ENCODE measurements at regions not wholly inside any gene's neighbourhood (a gene's known extent, or its start where the extent isn't known, plus 50 kb on each side); places are given as distances from the start of the nearest gene placed in this dataset.

GRCh38 chr3:59341459-59341858, 291.6 kb upstream of the CFAP20DC start:
- Histone ChIP-seq H3K4me3 (no peak overlapping the region), H3K36me3 (no peaks in the 10 kb centered on the region), H3K4me1 (no peaks in the 10 kb centered on the region), H3K27me3 (no peaks in the 10 kb centered on the region), H3K9me3 (no peaks in the 10 kb centered on the region), H3K27ac (no peak overlapping the region)
- no peak for DNase-seq (ENCODE audit: extremely low spot score in 2 of 2)
- intact Hi-C loops (cut with DNase I), result no loop called here
- TF ChIP-seq POLR2A (IDR thresholded peaks at IDR 0.05) (no peak), CTCF (IDR thresholded peaks at IDR 0.05) (no peak), POLR2AphosphoS5 (IDR thresholded peaks at IDR 0.05; ENCODE audit: insufficient read depth in 1 of 2, low read depth in 1 of 2) (no peak)

- no peak for DNase-seq (ENCODE audit: extremely low spot score in 2 of 2)
- no peaks in the 10 kb centered on the region for H3K9me3 ChIP-seq
- intact Hi-C loops (cut with DNase I), result no loop called here
- no peaks in the 10 kb centered on the region for H3K27me3 ChIP-seq
- no peak overlapping the region for H3K27ac ChIP-seq
- H3K36me3 ChIP-seq, result no peaks in the 10 kb centered on the region
- H3K4me1 ChIP-seq, result no peaks in the 10 kb centered on the region
- TF ChIP-seq POLR2A (IDR thresholded peaks at IDR 0.05), result no peak
- H3K4me3 ChIP-seq, result no peak overlapping the region
Measured at GRCh38 chr3:59339818-59340217, 290.0 kb upstream of the CFAP20DC start.

- H3K9me3 ChIP-seq, result no peaks in the 10 kb centered on the region
- no peaks in the 10 kb centered on the region for H3K36me3 ChIP-seq
- H3K4me3 ChIP-seq, result no peak overlapping the region
- no peak overlapping the region for H3K27ac ChIP-seq
- TF ChIP-seq POLR2AphosphoS5 (IDR thresholded peaks at IDR 0.05; ENCODE audit: insufficient read depth in 1 of 2, low read depth in 1 of 2) (no peak), POLR2A (IDR thresholded peaks at IDR 0.05) (no peak), CTCF (IDR thresholded peaks at IDR 0.05) (no peak)
- intact Hi-C loops (cut with DNase I), result no loop called here
- DNase-seq (ENCODE audit: extremely low spot score in 2 of 2), result no peak
- H3K27me3 ChIP-seq, result no peaks in the 10 kb centered on the region
- no peaks in the 10 kb centered on the region for H3K4me1 ChIP-seq
Measured at GRCh38 chr3:59338934-59339333, 289.1 kb upstream of the CFAP20DC start.

GRCh38 chr3:59335338-59335737, 285.5 kb upstream of the CFAP20DC start:
- TF ChIP-seq POLR2AphosphoS5 (IDR thresholded peaks at IDR 0.05; ENCODE audit: insufficient read depth in 1 of 2, low read depth in 1 of 2) (no peak), POLR2A (IDR thresholded peaks at IDR 0.05) (no peak), CTCF (IDR thresholded peaks at IDR 0.05) (no peak)
- Histone ChIP-seq H3K4me1 (no peaks in the 10 kb centered on the region), H3K36me3 (no peaks in the 10 kb centered on the region), H3K27ac (no peak overlapping the region), H3K27me3 (no peaks in the 10 kb centered on the region), H3K9me3 (no peaks in the 10 kb centered on the region), H3K4me3 (no peak overlapping the region)
- DNase-seq (ENCODE audit: extremely low spot score in 2 of 2), result no peak
- intact Hi-C loops (cut with DNase I), result no loop called here

GRCh38 chr3:59334585-59334984, 284.8 kb upstream of the CFAP20DC start:
- Histone ChIP-seq H3K4me1 (no peaks in the 10 kb centered on the region), H3K9me3 (no peaks in the 10 kb centered on the region), H3K4me3 (no peak overlapping the region), H3K27ac (no peak overlapping the region), H3K27me3 (no peaks in the 10 kb centered on the region), H3K36me3 (no peaks in the 10 kb centered on the region)
- intact Hi-C loops (cut with DNase I), result no loop called here
- DNase-seq (ENCODE audit: extremely low spot score in 2 of 2), result no peak
- TF ChIP-seq POLR2A (IDR thresholded peaks at IDR 0.05) (no peak), POLR2AphosphoS5 (IDR thresholded peaks at IDR 0.05; ENCODE audit: insufficient read depth in 1 of 2, low read depth in 1 of 2) (no peak), CTCF (IDR thresholded peaks at IDR 0.05) (no peak)

DNA sequence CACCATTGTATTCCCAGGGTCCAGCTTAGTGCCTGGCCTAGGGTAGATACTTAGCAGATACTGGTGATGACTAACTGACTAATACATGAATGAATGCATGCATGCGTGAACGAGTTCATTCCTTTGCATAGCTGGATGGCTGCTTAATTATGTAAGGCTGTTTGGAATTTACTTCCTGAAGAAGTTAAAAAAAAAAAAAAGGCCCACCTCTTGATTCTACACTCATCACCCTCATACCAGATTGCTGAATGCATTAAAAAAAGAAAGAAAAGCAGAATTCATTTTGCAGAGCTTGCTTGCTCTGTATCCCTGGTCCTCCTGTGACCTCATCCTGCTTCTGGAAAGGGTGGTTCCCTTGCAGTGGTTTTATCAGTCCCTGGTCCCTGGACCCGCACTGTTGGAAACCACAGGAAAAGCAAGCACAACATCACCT, 277.6 kb upstream of the CFAP20DC start:
- intact Hi-C loops (cut with DNase I), result no loop called here
- Histone ChIP-seq H3K9me3 (no peaks in the 10 kb centered on the region), H3K36me3 (no peaks in the 10 kb centered on the region), H3K4me1 (no peaks in the 10 kb centered on the region), H3K4me3 (no peak overlapping the region), H3K27ac (no peak overlapping the region), H3K27me3 (no peaks in the 10 kb centered on the region)
- no peak for DNase-seq (ENCODE audit: extremely low spot score in 2 of 2)
- TF ChIP-seq POLR2AphosphoS5 (IDR thresholded peaks at IDR 0.05; ENCODE audit: insufficient read depth in 1 of 2, low read depth in 1 of 2) (no peak), CTCF (IDR thresholded peaks at IDR 0.05) (no peak), POLR2A (IDR thresholded peaks at IDR 0.05) (no peak)

Measured in vagina (tissue), 2 donors.